OCI-LY7 (cell line): ENCODE measurements at regions not wholly inside any gene's neighbourhood (a gene's known extent, or its start where the extent isn't known, plus 50 kb on each side); places are given as distances from the start of the nearest gene placed in this dataset.

ENCODE experiments used
- EZH2phosphoT487 ChIP-seq: fragments of 200-600 bp; sonication (generic); IDR thresholded peaks from 2 replicates; pipeline ENCODE4 v1.6.1; 2018; ENCODE audit warnings: low read depth, borderline replicate concordance, mild to moderate bottlenecking, mixed run types, antibody characterized with exemption, low read length, moderate library complexity, mixed read lengths
- TF ChIP-seq, protein P1 (sequence below): fragments of 200-600 bp; sonication (generic); conservative IDR thresholded peaks from 2 replicates; pipeline ENCODE4 v1.5.1; 2014; ENCODE audit warnings: mild to moderate bottlenecking, antibody characterized with exemption, low read length, moderate library complexity, mixed read lengths

DNA sequence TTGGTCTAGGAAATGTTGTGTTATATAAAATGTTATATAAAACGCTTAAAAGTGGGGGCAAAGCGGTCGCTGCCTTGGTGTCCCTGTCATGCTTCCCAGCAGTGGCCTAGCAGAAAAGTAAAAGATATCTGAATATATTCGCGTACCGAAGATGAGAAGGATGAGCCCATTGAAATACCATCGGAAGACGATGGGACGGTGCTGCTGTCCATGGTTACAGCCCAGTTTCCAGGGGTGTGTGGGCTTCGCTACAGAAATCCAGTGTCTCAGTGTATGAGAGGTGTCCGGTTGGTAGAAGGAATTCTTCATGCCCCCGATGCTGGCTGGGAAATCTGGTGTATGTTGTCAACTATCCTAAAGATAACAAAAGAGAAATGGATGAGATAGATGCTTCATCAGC, 110.9 kb upstream of the DIAPH3 start:
- TF ChIP-seq, protein P1, sequence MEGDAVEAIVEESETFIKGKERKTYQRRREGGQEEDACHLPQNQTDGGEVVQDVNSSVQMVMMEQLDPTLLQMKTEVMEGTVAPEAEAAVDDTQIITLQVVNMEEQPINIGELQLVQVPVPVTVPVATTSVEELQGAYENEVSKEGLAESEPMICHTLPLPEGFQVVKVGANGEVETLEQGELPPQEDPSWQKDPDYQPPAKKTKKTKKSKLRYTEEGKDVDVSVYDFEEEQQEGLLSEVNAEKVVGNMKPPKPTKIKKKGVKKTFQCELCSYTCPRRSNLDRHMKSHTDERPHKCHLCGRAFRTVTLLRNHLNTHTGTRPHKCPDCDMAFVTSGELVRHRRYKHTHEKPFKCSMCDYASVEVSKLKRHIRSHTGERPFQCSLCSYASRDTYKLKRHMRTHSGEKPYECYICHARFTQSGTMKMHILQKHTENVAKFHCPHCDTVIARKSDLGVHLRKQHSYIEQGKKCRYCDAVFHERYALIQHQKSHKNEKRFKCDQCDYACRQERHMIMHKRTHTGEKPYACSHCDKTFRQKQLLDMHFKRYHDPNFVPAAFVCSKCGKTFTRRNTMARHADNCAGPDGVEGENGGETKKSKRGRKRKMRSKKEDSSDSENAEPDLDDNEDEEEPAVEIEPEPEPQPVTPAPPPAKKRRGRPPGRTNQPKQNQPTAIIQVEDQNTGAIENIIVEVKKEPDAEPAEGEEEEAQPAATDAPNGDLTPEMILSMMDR = no peak
- no peak for TF ChIP-seq EZH2phosphoT487
